OCI-LY3 (cell line): ENCODE measurements at regions not wholly inside any gene's neighbourhood (a gene's known extent, or its start where the extent isn't known, plus 50 kb on each side); places are given as distances from the start of the nearest gene placed in this dataset.

Source experiments
- CTCF ChIP-seq: fragments of 200-600, 300-600 bp; sonication (generic); IDR thresholded peaks from 2 replicates; pipeline ENCODE4 v1.5.1; 2014; ENCODE audit warnings: antibody characterized with exemption, low read length, low read depth
- EZH2phosphoT487 ChIP-seq: fragments of 200-600 bp; shearing (Covaris generic); IDR thresholded peaks from 2 replicates; pipeline ENCODE4 v1.6.1; 2018; ENCODE audit warnings: antibody characterized with exemption, mixed run types, low read depth

GRCh38 chr5:168117469-168117868 lies 174.0 kb upstream of the WWC1 start:
- TF ChIP-seq CTCF (no peak), EZH2phosphoT487 (no peak)
